ENCODE measurements at regions not wholly inside any gene's neighbourhood (a gene's known extent, or its start where the extent isn't known, plus 50 kb on each side); places are given as distances from the start of the nearest gene placed in this dataset.

DNA sequence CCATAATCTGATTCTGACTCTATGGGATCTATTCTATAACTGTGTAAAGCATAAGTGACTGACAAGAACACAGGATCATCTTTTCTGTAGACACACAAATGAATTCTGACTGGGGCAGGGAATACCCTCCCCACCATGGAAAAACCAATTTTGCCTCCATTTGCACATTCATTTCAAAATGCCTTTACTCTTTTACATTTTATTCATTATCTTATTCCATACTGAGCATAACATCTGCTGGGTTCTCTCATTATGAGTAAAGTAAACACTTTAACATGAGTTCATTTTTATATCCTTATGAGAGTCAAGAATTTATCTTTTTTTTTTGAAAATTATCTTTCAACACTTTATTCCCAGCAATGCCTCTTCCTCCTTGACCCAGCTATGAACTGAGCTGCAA lies 163.5 kb downstream of the RNF152 start:
- TF ChIP-seq, protein P1, sequence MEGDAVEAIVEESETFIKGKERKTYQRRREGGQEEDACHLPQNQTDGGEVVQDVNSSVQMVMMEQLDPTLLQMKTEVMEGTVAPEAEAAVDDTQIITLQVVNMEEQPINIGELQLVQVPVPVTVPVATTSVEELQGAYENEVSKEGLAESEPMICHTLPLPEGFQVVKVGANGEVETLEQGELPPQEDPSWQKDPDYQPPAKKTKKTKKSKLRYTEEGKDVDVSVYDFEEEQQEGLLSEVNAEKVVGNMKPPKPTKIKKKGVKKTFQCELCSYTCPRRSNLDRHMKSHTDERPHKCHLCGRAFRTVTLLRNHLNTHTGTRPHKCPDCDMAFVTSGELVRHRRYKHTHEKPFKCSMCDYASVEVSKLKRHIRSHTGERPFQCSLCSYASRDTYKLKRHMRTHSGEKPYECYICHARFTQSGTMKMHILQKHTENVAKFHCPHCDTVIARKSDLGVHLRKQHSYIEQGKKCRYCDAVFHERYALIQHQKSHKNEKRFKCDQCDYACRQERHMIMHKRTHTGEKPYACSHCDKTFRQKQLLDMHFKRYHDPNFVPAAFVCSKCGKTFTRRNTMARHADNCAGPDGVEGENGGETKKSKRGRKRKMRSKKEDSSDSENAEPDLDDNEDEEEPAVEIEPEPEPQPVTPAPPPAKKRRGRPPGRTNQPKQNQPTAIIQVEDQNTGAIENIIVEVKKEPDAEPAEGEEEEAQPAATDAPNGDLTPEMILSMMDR (IDR thresholded peaks at IDR 0.05; ENCODE audit: extremely low read depth in 1 of 2, insufficient read depth in 1 of 2, low read depth in 1 of 2, low read length in 2 of 2): no peak
- TF ChIP-seq POLR2A (IDR thresholded peaks at IDR 0.05; ENCODE audit: low read depth, low read length) (no peak), JUN (IDR thresholded peaks at IDR 0.05; ENCODE audit: borderline replicate concordance, insufficient read depth, insufficient read length, low read depth) (no peak), EZH2 (IDR thresholded peaks at IDR 0.05; ENCODE audit: borderline replicate concordance, low read depth, low read length, severe bottlenecking) (no peak)
- TF ChIP-seq, protein P2, sequence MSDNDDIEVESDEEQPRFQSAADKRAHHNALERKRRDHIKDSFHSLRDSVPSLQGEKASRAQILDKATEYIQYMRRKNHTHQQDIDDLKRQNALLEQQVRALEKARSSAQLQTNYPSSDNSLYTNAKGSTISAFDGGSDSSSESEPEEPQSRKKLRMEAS (IDR thresholded peaks at IDR 0.05; ENCODE audit: insufficient read depth, insufficient read length): no peak

All from endothelial cell of umbilical vein (primary cell).